HL-60 (cell line): ENCODE measurements at regions not wholly inside any gene's neighbourhood (a gene's known extent, or its start where the extent isn't known, plus 50 kb on each side); places are given as distances from the start of the nearest gene placed in this dataset.

Experiments
- DNase-seq, 2 experiments: peaks; one replicate each; pipeline ENCODE4 v3.0.0-alpha.2; 2010 to 2020; ENCODE audit warnings: low read depth in 1 of 2, low spot score in 1 of 2
- H3K27ac ChIP-seq: fragments of 250-450 bp; sonication (Bioruptor Pico); replicated peaks from 2 replicates; pipeline ENCODE4 v1.5.1; 2020; ENCODE audit warnings: mild to moderate bottlenecking, moderate library complexity
- H3K27me3 ChIP-seq: fragments of 250-450 bp; sonication (Bioruptor Pico); 2 replicates; pipeline ENCODE4 v1.5.1; 2021; ENCODE audit warnings: mild to moderate bottlenecking, moderate library complexity; ENCODE audit not compliant: insufficient read depth, poor library complexity, severe bottlenecking
- H3K4me3 ChIP-seq: replicated peaks from 2 replicates; pipeline ENCODE4 v1.5.1; 2011; ENCODE audit warnings: mild to moderate bottlenecking, control low read depth, low read length; ENCODE audit not compliant: insufficient read depth
- CTCF ChIP-seq: IDR thresholded peaks from one replicate; pipeline ENCODE4 v1.5.1; 2011; ENCODE audit warnings: low read length, control low read depth, inconsistent platforms; ENCODE audit not compliant: insufficient read depth
- GABPA ChIP-seq: IDR thresholded peaks from 2 replicates; pipeline ENCODE4 v1.6.1; 2012; ENCODE audit warnings: low read depth
- POLR2AphosphoS5 ChIP-seq: IDR thresholded peaks from 2 replicates; pipeline ENCODE4 v1.6.1; 2012; ENCODE audit warnings: low read depth
- REST ChIP-seq: IDR thresholded peaks from 2 replicates; pipeline ENCODE4 v1.6.1; 2012; ENCODE audit warnings: low read depth; ENCODE audit not compliant: insufficient replicate concordance
- SPI1 ChIP-seq: IDR thresholded peaks from 2 replicates; pipeline ENCODE4 v1.6.1; 2012; ENCODE audit warnings: low read depth, mild to moderate bottlenecking, borderline replicate concordance

GRCh38 chr5:91225848-91226686, 157.1 kb downstream of the ARRDC3 start:
- no peak for DNase-seq
- Histone ChIP-seq H3K27ac (no peak overlapping the region), H3K27me3 (no peaks in the 10 kb centered on the region), H3K4me3 (no peak overlapping the region)
- no peak for TF ChIP-seq POLR2AphosphoS5

- Histone ChIP-seq H3K27ac (no peak overlapping the region), H3K27me3 (no peaks in the 10 kb centered on the region), H3K4me3 (no peak overlapping the region)
- no peak for TF ChIP-seq SPI1
- TF ChIP-seq REST, result no peak
- TF ChIP-seq POLR2AphosphoS5, result no peak
- no peak for TF ChIP-seq GABPA
- DNase-seq, result no peak
Measured at GRCh38 chr5:91224969-91225368, 158.1 kb downstream of the ARRDC3 start.

GRCh38 chr5:91224456-91224855, 158.7 kb downstream of the ARRDC3 start:
- no peak overlapping the region for H3K4me3 ChIP-seq
- no peak for TF ChIP-seq GABPA
- no peak for TF ChIP-seq POLR2AphosphoS5
- TF ChIP-seq CTCF, result no peak
- TF ChIP-seq REST, result no peak
- TF ChIP-seq SPI1, result no peak
- DNase-seq, result no peak
- no peak overlapping the region for H3K27ac ChIP-seq
- H3K27me3 ChIP-seq, result no peaks in the 10 kb centered on the region

- Histone ChIP-seq H3K4me3 (no peak overlapping the region), H3K27ac (no peak overlapping the region)
- TF ChIP-seq REST (no peak), CTCF (no peak), SPI1 (no peak), POLR2AphosphoS5 (no peak), GABPA (no peak)
Measured at GRCh38 chr5:91223886-91224285, 159.2 kb downstream of the ARRDC3 start.

More at GRCh38 chr5:91223886-91224285, 159.2 kb downstream of the ARRDC3 start:
- DNase-seq, result no peak
- H3K27me3 ChIP-seq, result no peaks in the 10 kb centered on the region
